ENCODE measurements at regions not wholly inside any gene's neighbourhood (a gene's known extent, or its start where the extent isn't known, plus 50 kb on each side); places are given as distances from the start of the nearest gene placed in this dataset.

DNA sequence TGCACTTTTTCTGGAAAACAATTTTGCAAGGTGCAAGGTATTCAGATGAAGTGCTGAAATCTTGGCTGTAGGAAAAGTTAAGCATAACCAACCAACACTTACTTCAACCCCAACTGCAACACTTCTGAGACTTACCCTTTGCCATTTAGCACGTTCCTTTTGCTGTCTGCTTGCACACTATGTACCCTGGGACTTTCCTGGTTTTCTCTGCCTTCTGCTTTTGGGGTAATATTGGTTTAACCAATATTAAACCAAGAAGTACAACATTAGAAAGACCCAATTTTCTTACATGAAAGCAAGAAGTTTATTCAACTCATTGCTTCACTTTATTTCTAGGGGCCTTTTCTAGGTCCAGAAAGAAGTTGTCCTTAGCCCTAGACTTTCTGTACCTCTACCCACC is 193.0 kb downstream of the HLX start:
- 22% methylated on average over 1 of the region's 1 CpG for WGBS (ENCODE audit: insufficient coverage)
- H3K27me3 Mint-ChIP-seq (ENCODE audit: low read depth in 2 of 2): no peaks in the 10 kb centered on the region
- H3K27ac Mint-ChIP-seq: no peak overlapping the region
- TF ChIP-seq CTCF (IDR thresholded peaks at IDR 0.05): no peak
- DNase-seq (no peak), ATAC-seq (no peak)
- intact Hi-C loops (cut with micrococcal nuclease): no loop called here
- H3K36me3 ChIP-seq (ENCODE audit: control insufficient read depth, insufficient read depth, low read length): no peaks in the 10 kb centered on the region
- no peak overlapping the region for H3K4me3 Mint-ChIP-seq
- no peak overlapping the region for H3K27ac ChIP-seq (ENCODE audit: low read length)
- H3K4me3 ChIP-seq (ENCODE audit: low read length): no peak overlapping the region
- H3K9me3 Mint-ChIP-seq: no peaks in the 10 kb centered on the region
- no peaks in the 10 kb centered on the region for H3K4me1 Mint-ChIP-seq
- no peaks in the 10 kb centered on the region for H3K9me3 ChIP-seq (ENCODE audit: control insufficient read depth, insufficient read depth, low read length)
- no peaks in the 10 kb centered on the region for H3K36me3 Mint-ChIP-seq
- H3K27me3 ChIP-seq (ENCODE audit: control insufficient read depth, insufficient read depth, low read length): no peaks in the 10 kb centered on the region
- peaks cover 5% of the 10 kb centered on the region for H3K4me1 ChIP-seq (ENCODE audit: control insufficient read depth, insufficient read depth, low read length)

DNA sequence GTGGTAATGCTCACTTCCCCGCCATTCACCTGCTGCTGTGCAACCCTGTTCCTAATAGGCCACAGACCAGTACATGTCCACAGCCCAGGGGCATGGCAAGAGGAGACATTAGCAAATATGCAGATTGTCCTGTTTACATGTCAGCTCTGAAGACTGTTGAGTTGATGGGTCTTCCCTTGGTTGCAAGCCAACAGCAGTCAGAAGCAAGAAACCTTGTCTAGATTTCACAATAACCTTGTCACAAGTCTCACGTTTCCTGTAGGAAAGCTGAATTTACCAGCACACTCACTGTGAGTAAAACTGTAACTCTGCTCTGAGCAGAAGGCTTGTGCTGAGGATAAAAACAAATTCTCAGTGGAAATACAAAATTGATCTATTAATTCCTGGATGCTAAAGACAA is 195.1 kb downstream of the HLX start:
- H3K36me3 Mint-ChIP-seq: no peaks in the 10 kb centered on the region
- H3K4me3 ChIP-seq (ENCODE audit: low read length): no peak overlapping the region
- H3K9me3 Mint-ChIP-seq: no peaks in the 10 kb centered on the region
- no peak overlapping the region for H3K4me3 Mint-ChIP-seq
- TF ChIP-seq CTCF (IDR thresholded peaks at IDR 0.05): no peak
- intact Hi-C loops (cut with micrococcal nuclease): no loop called here
- H3K4me1 Mint-ChIP-seq: no peaks in the 10 kb centered on the region
- no peaks in the 10 kb centered on the region for H3K36me3 ChIP-seq (ENCODE audit: control insufficient read depth, insufficient read depth, low read length)
- no peaks in the 10 kb centered on the region for H3K27me3 ChIP-seq (ENCODE audit: control insufficient read depth, insufficient read depth, low read length)
- ATAC-seq: no peak
- no peak overlapping the region for H3K27ac ChIP-seq (ENCODE audit: low read length)
- H3K27me3 Mint-ChIP-seq (ENCODE audit: low read depth in 2 of 2): no peaks in the 10 kb centered on the region
- H3K27ac Mint-ChIP-seq: no peak overlapping the region
- no peak for DNase-seq
- WGBS (ENCODE audit: insufficient coverage): 67% methylated on average over 2 of the region's 2 CpGs
- no peaks in the 10 kb centered on the region for H3K9me3 ChIP-seq (ENCODE audit: control insufficient read depth, insufficient read depth, low read length)
- peaks cover 5% of the 10 kb centered on the region for H3K4me1 ChIP-seq (ENCODE audit: control insufficient read depth, insufficient read depth, low read length)

DNA sequence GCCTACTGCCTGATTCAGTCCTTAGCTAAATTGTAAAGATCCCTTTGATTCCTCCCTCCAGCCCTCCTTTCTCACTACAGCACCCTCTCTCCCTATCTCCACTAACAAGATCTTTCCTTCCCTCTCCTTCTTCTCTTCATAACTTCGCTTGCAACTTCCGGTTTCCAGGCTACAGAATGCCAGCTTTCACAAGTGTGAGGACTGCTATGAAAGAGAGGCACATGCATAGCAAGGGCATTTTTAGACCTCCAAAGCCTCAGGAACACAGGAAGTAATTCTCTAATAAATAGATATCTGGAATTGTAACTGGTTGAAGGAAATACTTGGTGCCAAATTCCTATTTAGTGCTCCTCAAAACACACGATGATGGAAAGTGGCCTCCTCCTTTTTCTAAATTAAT is 196.7 kb downstream of the HLX start:
- no peak overlapping the region for H3K4me3 Mint-ChIP-seq
- H3K36me3 Mint-ChIP-seq: no peaks in the 10 kb centered on the region
- H3K27ac Mint-ChIP-seq: no peak overlapping the region
- Histone ChIP-seq H3K27ac (ENCODE audit: low read length) (no peak overlapping the region), H3K9me3 (ENCODE audit: control insufficient read depth, insufficient read depth, low read length) (no peaks in the 10 kb centered on the region), H3K36me3 (ENCODE audit: control insufficient read depth, insufficient read depth, low read length) (no peaks in the 10 kb centered on the region), H3K4me1 (ENCODE audit: control insufficient read depth, insufficient read depth, low read length) (peaks cover 5% of the 10 kb centered on the region), H3K4me3 (ENCODE audit: low read length) (no peak overlapping the region), H3K27me3 (ENCODE audit: control insufficient read depth, insufficient read depth, low read length) (no peaks in the 10 kb centered on the region)
- intact Hi-C loops (cut with micrococcal nuclease): no loop called here
- no peaks in the 10 kb centered on the region for H3K27me3 Mint-ChIP-seq (ENCODE audit: low read depth in 2 of 2)
- peaks cover 2 to 3% of the 10 kb centered on the region in 2 donors for H3K9me3 Mint-ChIP-seq
- DNase-seq (no peak), ATAC-seq (no peak)
- TF ChIP-seq CTCF (IDR thresholded peaks at IDR 0.05): no peak
- no peaks in the 10 kb centered on the region for H3K4me1 Mint-ChIP-seq
- WGBS (ENCODE audit: insufficient coverage): 48% methylated on average over 3 of the region's 3 CpGs

DNA sequence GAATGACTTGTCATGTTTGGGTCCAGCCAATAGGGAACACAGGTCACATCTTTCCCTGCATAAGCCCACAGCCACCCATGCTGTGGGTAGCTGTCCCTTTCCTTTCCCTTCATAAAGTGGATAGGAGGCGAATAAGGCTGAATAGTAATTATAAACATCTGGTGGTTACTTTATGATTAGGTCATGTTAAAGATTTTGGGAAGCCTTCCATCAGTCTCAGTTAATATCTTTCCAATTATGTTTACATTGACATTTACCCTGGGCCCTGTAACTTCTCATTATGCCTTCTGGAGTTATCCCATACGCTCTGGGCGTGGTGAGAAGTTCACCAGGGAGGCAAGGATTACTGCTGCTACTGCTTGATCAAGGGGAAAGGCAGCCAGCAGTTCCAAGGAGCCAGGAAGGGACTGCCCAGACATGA is 197.2 kb downstream of the HLX start:
- Mint-ChIP-seq H3K27me3 (ENCODE audit: low read depth in 2 of 2) (no peaks in the 10 kb centered on the region), H3K9me3 (peaks cover 2 to 3% of the 10 kb centered on the region in 2 donors), H3K27ac (no peak overlapping the region), H3K4me1 (no peaks in the 10 kb centered on the region), H3K36me3 (no peaks in the 10 kb centered on the region), H3K4me3 (no peak overlapping the region)
- whole genome bisulfite sequencing (ENCODE audit: insufficient coverage): 77% methylated on average over 2 of the region's 3 CpGs
- Histone ChIP-seq H3K9me3 (ENCODE audit: control insufficient read depth, insufficient read depth, low read length) (no peaks in the 10 kb centered on the region), H3K4me1 (ENCODE audit: control insufficient read depth, insufficient read depth, low read length) (peaks cover under 1% of the 10 kb centered on the region), H3K36me3 (ENCODE audit: control insufficient read depth, insufficient read depth, low read length) (no peaks in the 10 kb centered on the region), H3K27ac (ENCODE audit: low read length) (no peak overlapping the region), H3K27me3 (ENCODE audit: control insufficient read depth, insufficient read depth, low read length) (no peaks in the 10 kb centered on the region), H3K4me3 (ENCODE audit: low read length) (no peak overlapping the region)
- intact Hi-C loops (cut with micrococcal nuclease): no loop called here
- no peak for DNase-seq
- no peak for ATAC-seq
- TF ChIP-seq CTCF (IDR thresholded peaks at IDR 0.05): no peak

Measured in natural killer cell (primary cell).